ENCODE measurements at regions not wholly inside any gene's neighbourhood (a gene's known extent, or its start where the extent isn't known, plus 50 kb on each side); places are given as distances from the start of the nearest gene placed in this dataset.
"Not testable (repeated sequence)": the region's sequence is repeated elsewhere in the genome, so short reads cannot be mapped to it uniquely, and the experiment has no call there.

DNA sequence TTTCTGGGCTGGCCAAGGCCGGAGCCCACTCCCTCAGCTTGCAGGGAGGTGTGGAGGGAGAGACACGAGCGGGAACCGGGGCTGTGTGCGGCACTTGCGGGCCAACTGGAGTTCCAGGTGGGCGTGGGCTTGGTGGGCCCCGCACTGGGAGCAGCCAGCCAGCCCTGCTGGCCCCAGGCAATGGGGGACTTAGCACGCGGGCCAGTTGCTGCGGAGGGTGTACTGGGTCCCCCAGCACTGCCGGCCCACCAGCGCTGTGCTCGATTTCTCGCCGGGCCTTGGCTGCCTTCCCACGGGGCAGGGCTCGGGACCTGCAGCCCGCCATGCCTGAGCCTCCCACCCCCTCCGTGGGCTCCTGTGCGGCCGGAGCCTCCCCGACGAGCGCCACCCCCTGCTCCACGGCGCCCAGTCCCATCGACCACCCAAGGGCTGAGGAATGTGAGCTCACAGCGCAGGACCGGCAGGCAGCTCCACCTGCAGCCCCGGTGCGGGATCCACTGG, 300.1 kb downstream of the SLC7A11 start:
- ATAC-seq (ENCODE audit: low FRiP score); intact Hi-C loops (cut with DNase I): not testable (repeated sequence)

DNA sequence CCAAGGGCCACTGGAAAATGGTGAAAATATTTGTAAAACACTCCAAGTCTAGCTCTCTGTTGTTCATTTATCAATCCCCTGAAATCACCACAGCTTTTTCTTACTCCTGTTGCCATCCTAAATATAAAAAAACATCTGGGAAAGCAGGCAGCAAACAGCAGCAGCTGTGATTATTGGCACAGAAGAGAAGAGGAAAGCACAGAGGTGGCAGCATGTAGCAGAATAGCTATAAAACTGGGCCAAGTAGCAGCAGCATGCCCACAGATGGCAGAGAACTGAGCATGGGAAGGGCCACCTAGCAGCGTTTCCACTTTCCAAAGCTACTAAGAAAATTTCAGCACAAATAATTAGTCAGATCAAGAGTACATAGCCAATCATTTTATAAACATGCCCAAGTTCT, 307.2 kb downstream of the SLC7A11 start:
- H3K27ac ChIP-seq (ENCODE audit: low read depth in 1 of 2, low read length in 2 of 2) = no peak overlapping the region
- 11% methylated on average over 1 of the region's 1 CpG for WGBS, 2 donors

More for the DNA sequence above, 300.1 kb downstream of the SLC7A11 start:
- not testable (repeated sequence) for H3K27me3 ChIP-seq (ENCODE audit: control insufficient read depth in 1 of 2, insufficient read depth in 2 of 2, low read length in 1 of 2); H3K4me3 ChIP-seq (ENCODE audit: low read length in 2 of 2); DNase-seq; H3K27ac ChIP-seq (ENCODE audit: low read depth in 1 of 2, low read length in 2 of 2); H3K9me3 ChIP-seq (ENCODE audit: control insufficient read depth, low read length); H3K4me1 ChIP-seq (ENCODE audit: control insufficient read depth in 1 of 2, insufficient read depth in 2 of 2, low read length in 2 of 2); H3K36me3 ChIP-seq (ENCODE audit: control insufficient read depth in 1 of 2, insufficient read depth in 2 of 2, low read length in 1 of 2)
- WGBS, 2 donors = 96 to 98% methylated on average over 17 to 30 of the region's 32 CpGs

DNA sequence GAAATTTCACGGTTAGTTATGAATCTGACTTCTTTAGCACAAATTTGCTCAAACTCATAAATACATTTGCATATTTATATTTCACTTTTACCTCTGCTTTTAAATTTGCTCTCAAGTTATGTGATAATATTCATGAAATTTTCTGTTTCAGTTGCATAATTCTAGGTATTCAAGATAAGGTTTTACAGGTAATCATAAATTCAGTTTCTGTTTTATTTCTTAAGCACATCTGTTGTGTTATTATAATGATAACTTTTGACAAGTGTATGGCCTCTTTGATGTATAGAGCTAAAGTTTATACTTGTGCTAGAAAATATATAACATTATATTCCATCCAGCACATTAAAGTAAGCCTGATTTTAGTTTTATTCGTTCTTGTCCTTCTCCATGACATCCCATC, 308.1 kb downstream of the SLC7A11 start:
- no peak overlapping the region for H3K4me3 ChIP-seq (ENCODE audit: low read length in 2 of 2)
- no peaks in the 10 kb centered on the region for H3K27me3 ChIP-seq (ENCODE audit: control insufficient read depth in 1 of 2, insufficient read depth in 2 of 2, low read length in 1 of 2)
- H3K36me3 ChIP-seq (ENCODE audit: control insufficient read depth in 1 of 2, insufficient read depth in 2 of 2, low read length in 1 of 2) = no peaks in the 10 kb centered on the region
- H3K4me1 ChIP-seq (ENCODE audit: control insufficient read depth in 1 of 2, insufficient read depth in 2 of 2, low read length in 2 of 2) = no peaks in the 10 kb centered on the region
- H3K27ac ChIP-seq (ENCODE audit: low read depth in 1 of 2, low read length in 2 of 2) = no peak overlapping the region
- ATAC-seq (ENCODE audit: low FRiP score) = no peak
- no peaks in the 10 kb centered on the region for H3K9me3 ChIP-seq (ENCODE audit: control insufficient read depth, low read length)
- intact Hi-C loops (cut with DNase I) = no loop called here
- no peak for DNase-seq
- WGBS, 2 donors = 55 to 64% methylated on average over 2 of the region's 2 CpGs

More for the DNA sequence above, 307.2 kb downstream of the SLC7A11 start:
- no peak overlapping the region for H3K4me3 ChIP-seq (ENCODE audit: low read length in 2 of 2)
- no peaks in the 10 kb centered on the region for H3K36me3 ChIP-seq (ENCODE audit: control insufficient read depth in 1 of 2, insufficient read depth in 2 of 2, low read length in 1 of 2)
- ATAC-seq (ENCODE audit: low FRiP score) (no peak), DNase-seq (no peak)
- no peaks in the 10 kb centered on the region for H3K27me3 ChIP-seq (ENCODE audit: control insufficient read depth in 1 of 2, insufficient read depth in 2 of 2, low read length in 1 of 2)
- H3K4me1 ChIP-seq (ENCODE audit: control insufficient read depth in 1 of 2, insufficient read depth in 2 of 2, low read length in 2 of 2) = no peaks in the 10 kb centered on the region
- no peaks in the 10 kb centered on the region for H3K9me3 ChIP-seq (ENCODE audit: control insufficient read depth, low read length)
- intact Hi-C loops (cut with DNase I) = no loop called here

DNA sequence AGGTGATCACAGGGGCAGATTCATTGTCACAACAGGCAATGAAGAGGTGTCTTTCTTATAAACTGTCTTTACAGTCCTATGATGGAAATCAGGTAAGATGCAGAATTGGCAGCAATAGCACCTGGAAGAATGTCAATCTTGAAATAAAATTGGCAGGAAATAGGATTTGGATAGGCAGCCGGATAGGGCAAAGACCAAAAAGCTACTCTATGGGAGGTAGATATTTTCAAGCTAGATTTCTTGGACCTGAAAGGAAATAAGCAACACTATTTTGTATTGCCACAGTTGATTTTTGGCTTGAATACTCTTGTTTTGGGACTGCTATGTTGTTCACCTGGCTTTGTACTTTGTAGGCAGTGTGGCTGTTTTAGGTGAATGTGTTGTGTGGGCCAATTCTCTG, 314.2 kb downstream of the SLC7A11 start:
- H3K27ac ChIP-seq (ENCODE audit: low read depth in 1 of 2, low read length in 2 of 2) = no peak overlapping the region
- H3K9me3 ChIP-seq (ENCODE audit: control insufficient read depth, low read length) = no peaks in the 10 kb centered on the region
- no peaks in the 10 kb centered on the region for H3K27me3 ChIP-seq (ENCODE audit: control insufficient read depth in 1 of 2, insufficient read depth in 2 of 2, low read length in 1 of 2)
- H3K36me3 ChIP-seq (ENCODE audit: control insufficient read depth in 1 of 2, insufficient read depth in 2 of 2, low read length in 1 of 2) = no peaks in the 10 kb centered on the region
- 51 to 59% methylated on average over 1 of the region's 1 CpG for WGBS, 2 donors
- H3K4me3 ChIP-seq (ENCODE audit: low read length in 2 of 2) = no peak overlapping the region
- no peaks in the 10 kb centered on the region for H3K4me1 ChIP-seq (ENCODE audit: control insufficient read depth in 1 of 2, insufficient read depth in 2 of 2, low read length in 2 of 2)
- ATAC-seq (ENCODE audit: low FRiP score) (no peak), DNase-seq (no peak)
- intact Hi-C loops (cut with DNase I) = no loop called here

DNA sequence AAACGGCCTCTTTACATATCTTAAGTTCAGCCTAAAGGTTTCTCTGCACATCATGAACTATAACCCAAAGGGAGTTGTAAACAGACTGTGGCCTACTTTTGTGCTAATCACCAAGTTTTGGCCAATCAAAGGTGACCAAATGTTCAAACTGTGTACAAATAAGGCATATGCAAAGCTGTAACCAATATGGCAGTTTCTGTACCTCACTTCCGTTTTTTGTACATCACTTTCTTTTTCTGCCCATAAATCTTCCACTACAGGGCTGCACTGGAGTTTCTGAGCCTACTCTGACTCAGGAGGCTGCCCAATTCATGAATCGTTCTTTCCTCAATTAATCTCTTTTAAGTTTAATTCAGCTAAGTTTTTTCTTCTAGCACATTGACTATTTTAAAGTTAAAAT, 318.7 kb downstream of the SLC7A11 start:
- no peak overlapping the region for H3K27ac ChIP-seq (ENCODE audit: low read depth in 1 of 2, low read length in 2 of 2)
- no peaks in the 10 kb centered on the region for H3K36me3 ChIP-seq (ENCODE audit: control insufficient read depth in 1 of 2, insufficient read depth in 2 of 2, low read length in 1 of 2)
- ATAC-seq (ENCODE audit: low FRiP score) (no peak), DNase-seq (no peak)
- intact Hi-C loops (cut with DNase I) = no loop called here
- 84 to 90% methylated on average over 3 of the region's 3 CpGs for WGBS, 2 donors
- no peak overlapping the region for H3K4me3 ChIP-seq (ENCODE audit: low read length in 2 of 2)
- H3K4me1 ChIP-seq (ENCODE audit: control insufficient read depth in 1 of 2, insufficient read depth in 2 of 2, low read length in 2 of 2) = no peaks in the 10 kb centered on the region
- H3K9me3 ChIP-seq (ENCODE audit: control insufficient read depth, low read length) = no peaks in the 10 kb centered on the region
- H3K27me3 ChIP-seq (ENCODE audit: control insufficient read depth in 1 of 2, insufficient read depth in 2 of 2, low read length in 1 of 2) = no peaks in the 10 kb centered on the region

- no peak overlapping the region for H3K27ac ChIP-seq (ENCODE audit: low read depth in 1 of 2, low read length in 2 of 2)
- no peak overlapping the region for H3K4me3 ChIP-seq (ENCODE audit: low read length in 2 of 2)
- intact Hi-C loops (cut with DNase I) = no loop called here
- no peaks in the 10 kb centered on the region for H3K36me3 ChIP-seq (ENCODE audit: control insufficient read depth in 1 of 2, insufficient read depth in 2 of 2, low read length in 1 of 2)
- no peaks in the 10 kb centered on the region for H3K9me3 ChIP-seq (ENCODE audit: control insufficient read depth, low read length)
- H3K27me3 ChIP-seq (ENCODE audit: control insufficient read depth in 1 of 2, insufficient read depth in 2 of 2, low read length in 1 of 2) = no peaks in the 10 kb centered on the region
- WGBS, 2 donors = 84 to 87% methylated on average over 3 of the region's 3 CpGs
- ATAC-seq (ENCODE audit: low FRiP score) (no peak), DNase-seq (no peak)
- no peaks in the 10 kb centered on the region for H3K4me1 ChIP-seq (ENCODE audit: control insufficient read depth in 1 of 2, insufficient read depth in 2 of 2, low read length in 2 of 2)
These were observed 319.4 kb downstream of the SLC7A11 start for GRCh38 chr4:137922721-137923120.

DNA sequence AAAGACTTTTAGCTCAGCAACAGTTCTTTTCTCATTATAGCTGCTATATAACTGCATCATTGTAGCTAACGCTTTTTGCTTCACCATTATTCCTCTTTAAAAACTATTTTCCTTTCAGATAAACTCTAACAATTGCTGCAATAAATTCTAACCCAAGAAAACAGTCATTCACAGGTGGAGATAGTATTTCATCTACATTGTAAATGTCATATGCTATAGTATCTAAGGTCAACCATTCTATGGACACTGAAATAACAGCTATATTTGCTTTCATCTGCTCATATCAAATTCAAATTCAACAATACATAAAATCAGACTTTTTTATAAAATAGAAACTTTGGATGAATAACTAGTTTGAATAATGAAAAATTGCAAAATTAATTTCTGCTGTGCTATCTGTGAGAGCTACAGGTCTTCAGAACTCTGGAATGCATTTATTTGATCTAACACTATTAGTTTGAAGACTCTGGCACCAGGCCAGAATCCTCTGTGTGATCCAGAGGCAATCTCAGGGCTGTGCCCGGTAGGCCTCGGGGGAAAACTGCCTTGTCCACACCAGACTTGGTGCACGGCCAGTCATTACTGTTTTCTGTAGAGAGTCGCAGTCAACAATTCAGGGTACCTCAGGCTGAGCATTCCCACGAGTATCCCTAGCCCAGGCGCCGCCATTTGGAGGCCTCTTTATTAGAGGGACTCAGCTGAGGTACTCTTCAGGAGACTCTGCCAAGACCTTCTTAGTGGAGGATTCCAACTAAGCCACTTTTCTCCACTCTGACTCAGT, 332.4 kb downstream of the SLC7A11 start:
- Histone ChIP-seq H3K9me3 (ENCODE audit: control insufficient read depth, low read length) (no peaks in the 10 kb centered on the region), H3K27me3 (ENCODE audit: control insufficient read depth in 1 of 2, insufficient read depth in 2 of 2, low read length in 1 of 2) (no peaks in the 10 kb centered on the region), H3K4me3 (ENCODE audit: low read length in 2 of 2) (no peak overlapping the region), H3K4me1 (ENCODE audit: control insufficient read depth in 1 of 2, insufficient read depth in 2 of 2, low read length in 2 of 2) (no peaks in the 10 kb centered on the region), H3K36me3 (ENCODE audit: control insufficient read depth in 1 of 2, insufficient read depth in 2 of 2, low read length in 1 of 2) (no peaks in the 10 kb centered on the region), H3K27ac (ENCODE audit: low read depth in 1 of 2, low read length in 2 of 2) (no peak overlapping the region)
- ATAC-seq (ENCODE audit: low FRiP score) (no peak), DNase-seq (no peak)
- WGBS, 2 donors = 44 to 59% methylated on average over 8 of the region's 8 CpGs
- intact Hi-C loops (cut with DNase I) = no loop called here

- DNase-seq (no peak), ATAC-seq (ENCODE audit: low FRiP score) (no peak)
- 82 to 84% methylated on average over 4 of the region's 4 CpGs for WGBS, 2 donors
- no peaks in the 10 kb centered on the region for H3K9me3 ChIP-seq (ENCODE audit: control insufficient read depth, low read length)
- intact Hi-C loops (cut with DNase I) = no loop called here
- H3K4me3 ChIP-seq (ENCODE audit: low read length in 2 of 2) = no peak overlapping the region
- H3K4me1 ChIP-seq (ENCODE audit: control insufficient read depth in 1 of 2, insufficient read depth in 2 of 2, low read length in 2 of 2) = no peaks in the 10 kb centered on the region
- H3K27me3 ChIP-seq (ENCODE audit: control insufficient read depth in 1 of 2, insufficient read depth in 2 of 2, low read length in 1 of 2) = no peaks in the 10 kb centered on the region
- H3K36me3 ChIP-seq (ENCODE audit: control insufficient read depth in 1 of 2, insufficient read depth in 2 of 2, low read length in 1 of 2) = no peaks in the 10 kb centered on the region
- no peak overlapping the region for H3K27ac ChIP-seq (ENCODE audit: low read depth in 1 of 2, low read length in 2 of 2)
These were observed 336.2 kb downstream of the SLC7A11 start for GRCh38 chr4:137905930-137906329.

DNA sequence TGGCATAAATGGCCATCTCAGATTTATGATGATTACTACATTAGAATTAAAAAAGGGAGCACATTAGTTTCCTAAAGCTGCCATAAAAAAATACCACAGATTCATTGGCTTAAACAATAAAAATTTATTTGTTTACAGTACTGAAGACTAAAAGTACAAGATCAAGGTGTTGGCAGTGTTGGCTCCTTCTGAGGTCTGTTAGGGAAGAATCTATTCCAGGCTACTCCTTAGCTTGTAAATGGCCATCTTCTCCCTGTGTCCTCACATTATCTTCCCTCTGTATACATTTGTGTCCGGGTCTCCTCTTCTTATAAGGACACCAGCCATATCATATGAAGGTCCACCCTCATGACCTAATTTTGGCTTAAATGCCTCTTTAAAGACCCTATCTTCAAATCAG, 341.0 kb downstream of the SLC7A11 start:
- H3K4me1 ChIP-seq (ENCODE audit: control insufficient read depth in 1 of 2, insufficient read depth in 2 of 2, low read length in 2 of 2) = no peaks in the 10 kb centered on the region
- no peak for DNase-seq
- 93 to 96% methylated on average over 1 of the region's 1 CpG for WGBS, 2 donors
- no peaks in the 10 kb centered on the region for H3K9me3 ChIP-seq (ENCODE audit: control insufficient read depth, low read length)
- H3K4me3 ChIP-seq (ENCODE audit: low read length in 2 of 2) = no peak overlapping the region
- H3K36me3 ChIP-seq (ENCODE audit: control insufficient read depth in 1 of 2, insufficient read depth in 2 of 2, low read length in 1 of 2) = no peaks in the 10 kb centered on the region
- H3K27me3 ChIP-seq (ENCODE audit: control insufficient read depth in 1 of 2, insufficient read depth in 2 of 2, low read length in 1 of 2) = no peaks in the 10 kb centered on the region
- no peak for ATAC-seq (ENCODE audit: low FRiP score)
- intact Hi-C loops (cut with DNase I) = no loop called here
- H3K27ac ChIP-seq (ENCODE audit: low read depth in 1 of 2, low read length in 2 of 2) = no peak overlapping the region
